Activated T-cell treated with anti-CD3 and anti-CD28 coated beads for 24 hours (primary cell): ENCODE measurements at regions not wholly inside any gene's neighbourhood (a gene's known extent, or its start where the extent isn't known, plus 50 kb on each side); places are given as distances from the start of the nearest gene placed in this dataset.

Source experiments
- DNase-seq: peaks from one replicate; pipeline ENCODE4 v3.0.0-alpha.2; 2020; ENCODE audit warnings: low read depth

GRCh38 chr18:24937639-24938275, 414.2 kb downstream of the ZNF521 start:
- no peak for DNase-seq

- DNase-seq: no peak
Measured at GRCh38 chr18:24940416-24940815, 411.6 kb downstream of the ZNF521 start.

- DNase-seq: no peak
Measured at GRCh38 chr18:24941174-24941951, 410.6 kb downstream of the ZNF521 start.

GRCh38 chr18:24942144-24942543, 409.8 kb downstream of the ZNF521 start:
- DNase-seq: no peak

GRCh38 chr18:24947521-24948305, 404.3 kb downstream of the ZNF521 start:
- DNase-seq: no peak

GRCh38 chr18:24949908-24950307, 402.1 kb downstream of the ZNF521 start:
- DNase-seq: no peak

GRCh38 chr18:24954341-24954740, 397.6 kb downstream of the ZNF521 start:
- DNase-seq: no peak

GRCh38 chr18:24958001-24958400, 394.0 kb downstream of the ZNF521 start:
- no peak for DNase-seq

GRCh38 chr18:24959051-24959476, 392.9 kb downstream of the ZNF521 start:
- DNase-seq: no peak

GRCh38 chr18:24964216-24964615, 387.8 kb downstream of the ZNF521 start:
- no peak for DNase-seq

- DNase-seq: no peak
Measured at GRCh38 chr18:24968238-24968775, 383.7 kb downstream of the ZNF521 start.

- no peak for DNase-seq
Measured at GRCh38 chr18:24972577-24972976, 379.4 kb downstream of the ZNF521 start.

GRCh38 chr18:24974431-24974830, 377.5 kb downstream of the ZNF521 start:
- no peak for DNase-seq

- DNase-seq: no peak
Measured at GRCh38 chr18:24975496-24976372, 376.2 kb downstream of the ZNF521 start.

GRCh38 chr18:24976502-24976901, 375.5 kb downstream of the ZNF521 start:
- DNase-seq: no peak

- DNase-seq: no peak
Measured at GRCh38 chr18:24979235-24979634, 372.7 kb downstream of the ZNF521 start.

- DNase-seq: no peak
Measured at GRCh38 chr18:24982831-24983230, 369.1 kb downstream of the ZNF521 start.

- DNase-seq: no peak
Measured at GRCh38 chr18:24983566-24984139, 368.3 kb downstream of the ZNF521 start.

GRCh38 chr18:24985586-24985985, 366.4 kb downstream of the ZNF521 start:
- no peak for DNase-seq

- no peak for DNase-seq
Measured at GRCh38 chr18:24986666-24987302, 365.2 kb downstream of the ZNF521 start.
